OCI-LY3 (cell line): ENCODE measurements at regions not wholly inside any gene's neighbourhood (a gene's known extent, or its start where the extent isn't known, plus 50 kb on each side); places are given as distances from the start of the nearest gene placed in this dataset.

ENCODE experiments used
- H2AFZ ChIP-seq: fragments of 200-600, 300-600 bp; shearing (Covaris generic); 2 replicates; pipeline ENCODE4 v1.6.0; 2014; ENCODE audit warnings: antibody characterized with exemption, low read depth, low read length
- H3K27ac ChIP-seq: fragments of 200-600, 300-600 bp; sonication (generic); 2 replicates; pipeline ENCODE4 v1.5.1; 2014; ENCODE audit warnings: mild to moderate bottlenecking, low read length, moderate library complexity, mixed read lengths
- H3K27me3 ChIP-seq: fragments of 200-600, 300-600 bp; sonication (generic); 2 replicates; pipeline ENCODE4 v1.6.1; 2014; ENCODE audit warnings: low read depth, low read length, mixed read lengths
- H3K36me3 ChIP-seq: fragments of 200-600, 300-600 bp; sonication (generic); replicated peaks from 2 replicates; pipeline ENCODE3; 2014; ENCODE audit warnings: low read depth, low read length, mixed read lengths
- H3K4me1 ChIP-seq: fragments of 300-600, 200-600 bp; sonication (generic); 2 replicates; pipeline ENCODE4 v1.6.1; 2014; ENCODE audit warnings: low read length, mixed read lengths
- H3K4me2 ChIP-seq: fragments of 200-600, 300-600 bp; sonication (generic); 2 replicates; pipeline ENCODE4 v1.6.1; 2014; ENCODE audit warnings: low read length, mixed read lengths
- H3K4me3 ChIP-seq: fragments of 300-600, 200-600 bp; sonication (generic); 2 replicates; pipeline ENCODE4 v1.5.1; 2014; ENCODE audit warnings: antibody characterized with exemption, mild to moderate bottlenecking, low read length, moderate library complexity
- H3K79me2 ChIP-seq: fragments of 300-600, 200-600 bp; shearing (Covaris generic); 2 replicates; pipeline ENCODE4 v1.6.1; 2014; ENCODE audit warnings: mild to moderate bottlenecking, low read length, mixed read lengths
- H3K9ac ChIP-seq: fragments of 300-600, 200-600 bp; shearing (Covaris generic); 2 replicates; pipeline ENCODE4 v1.6.0; 2014; ENCODE audit warnings: mild to moderate bottlenecking, low read length, moderate library complexity
- H3K9me3 ChIP-seq: fragments of 200-600, 300-600 bp; shearing (Covaris generic); 2 replicates; pipeline ENCODE4 v1.6.1; 2014; ENCODE audit warnings: low read length, mixed read lengths; ENCODE audit not compliant: insufficient read depth
- H4K20me1 ChIP-seq: fragments of 200-600, 300-600 bp; sonication (generic); 2 replicates; pipeline ENCODE4 v1.6.1; 2016; ENCODE audit warnings: low read length, mixed read lengths; ENCODE audit not compliant: insufficient read depth
- CTCF ChIP-seq: fragments of 200-600, 300-600 bp; sonication (generic); IDR thresholded peaks from 2 replicates; pipeline ENCODE4 v1.5.1; 2014; ENCODE audit warnings: antibody characterized with exemption, low read length, low read depth
- EZH2phosphoT487 ChIP-seq: fragments of 200-600 bp; shearing (Covaris generic); IDR thresholded peaks from 2 replicates; pipeline ENCODE4 v1.6.1; 2018; ENCODE audit warnings: antibody characterized with exemption, mixed run types, low read depth

- H4K20me1 ChIP-seq = no peaks in the 10 kb centered on the region
- H3K4me2 ChIP-seq = no peak overlapping the region
These were observed 61.6 kb upstream of the ERCC6L2 start for GRCh38 chr9:95813923-95814322.

GRCh38 chr9:95810814-95811213 lies 64.7 kb upstream of the ERCC6L2 start:
- Histone ChIP-seq H3K4me2 (no peak overlapping the region), H4K20me1 (no peaks in the 10 kb centered on the region), H3K27me3 (no peaks in the 10 kb centered on the region), H3K79me2 (no peaks in the 10 kb centered on the region), H3K27ac (no peak overlapping the region), H3K9ac (no peak overlapping the region), H3K4me1 (peaks cover 43% of the 10 kb centered on the region), H3K9me3 (no peaks in the 10 kb centered on the region), H2AFZ (no peak overlapping the region), H3K36me3 (no peaks in the 10 kb centered on the region), H3K4me3 (no peak overlapping the region)
- TF ChIP-seq CTCF (no peak), EZH2phosphoT487 (no peak)

More at GRCh38 chr9:95813923-95814322, 61.6 kb upstream of the ERCC6L2 start:
- Histone ChIP-seq H3K79me2 (no peaks in the 10 kb centered on the region), H3K27me3 (no peaks in the 10 kb centered on the region), H3K36me3 (no peaks in the 10 kb centered on the region), H3K9me3 (no peaks in the 10 kb centered on the region), H3K27ac (no peak overlapping the region), H3K4me1 (peaks cover 18% of the 10 kb centered on the region), H3K4me3 (no peak overlapping the region), H2AFZ (no peak overlapping the region), H3K9ac (no peak overlapping the region)
- no peak for TF ChIP-seq CTCF
- no peak for TF ChIP-seq EZH2phosphoT487

- Histone ChIP-seq H3K27ac (no peak overlapping the region), H3K4me3 (peak overlapping the region; percentile 14; the same call in 1 of the 2 replicates), H3K4me1 (peaks cover 43% of the 10 kb centered on the region), H3K27me3 (no peaks in the 10 kb centered on the region), H4K20me1 (no peaks in the 10 kb centered on the region), H3K4me2 (peak overlapping the region; percentile 45), H3K79me2 (no peaks in the 10 kb centered on the region), H3K9ac (no peak overlapping the region), H3K9me3 (no peaks in the 10 kb centered on the region), H3K36me3 (no peaks in the 10 kb centered on the region), H2AFZ (no peak overlapping the region)
- TF ChIP-seq EZH2phosphoT487 = no peak
- TF ChIP-seq CTCF = peak; percentile 47
These were observed 65.4 kb upstream of the ERCC6L2 start for GRCh38 chr9:95810133-95810532.

GRCh38 chr9:95809686-95810085 lies 65.8 kb upstream of the ERCC6L2 start:
- TF ChIP-seq EZH2phosphoT487 (no peak), CTCF (no peak)
- Histone ChIP-seq H3K4me3 (peak overlapping the region; percentile 14; the same call in 1 of the 2 replicates), H3K27ac (no peak overlapping the region), H3K9me3 (no peaks in the 10 kb centered on the region), H3K27me3 (no peaks in the 10 kb centered on the region), H2AFZ (no peak overlapping the region), H3K9ac (no peak overlapping the region), H3K4me1 (peaks cover 43% of the 10 kb centered on the region), H3K36me3 (no peaks in the 10 kb centered on the region), H3K79me2 (no peaks in the 10 kb centered on the region), H4K20me1 (no peaks in the 10 kb centered on the region), H3K4me2 (peak overlapping the region; percentile 45)
